Sigmoid colon (tissue), 4 donors: ENCODE measurements at regions not wholly inside any gene's neighbourhood (a gene's known extent, or its start where the extent isn't known, plus 50 kb on each side); places are given as distances from the start of the nearest gene placed in this dataset.

Experiments
- EP300 ChIP-seq, 4 donors: sonication (generic); formaldehyde crosslinking; IDR thresholded peaks; one replicate each; pipeline ENCODE4 v1.6.1; 2017; ENCODE audit warnings: antibody characterized with exemption in 4 of 4
- POLR2A ChIP-seq, 2 donors: fragments of 450-650 bp; IDR thresholded peaks; one replicate each; pipeline ENCODE4 v1.6.1; 2016; ENCODE audit warnings: antibody characterized with exemption in 2 of 2, mild to moderate bottlenecking in 2 of 2, moderate library complexity in 2 of 2
- POLR2AphosphoS5 ChIP-seq, 4 donors: sonication (generic); formaldehyde crosslinking; IDR thresholded peaks; one replicate each; pipeline ENCODE4 v1.6.1; 2017; ENCODE audit warnings: antibody characterized with exemption in 4 of 4

DNA sequence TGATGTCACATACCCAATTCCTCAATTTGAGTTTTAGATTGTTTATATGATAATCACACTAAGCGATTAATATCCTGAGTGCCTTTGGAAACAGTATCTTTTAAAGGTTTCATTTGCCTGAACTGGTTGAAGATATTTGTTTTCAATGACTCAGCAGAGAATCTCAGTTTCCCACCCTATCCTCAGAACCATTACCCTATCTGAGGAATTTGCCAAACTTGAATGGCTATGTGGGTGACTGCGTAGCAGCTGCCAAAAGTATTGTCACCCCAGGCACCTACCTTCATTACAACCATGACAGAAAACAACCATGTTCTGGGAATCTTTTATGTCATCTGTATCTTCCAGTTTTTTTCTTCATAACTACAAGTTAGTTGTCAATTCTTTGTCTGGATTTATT lies 440.1 kb upstream of the NBEA start:
- no peak for TF ChIP-seq EP300 (IDR thresholded peaks at IDR 0.05)
- no peak for TF ChIP-seq POLR2A (IDR thresholded peaks at IDR 0.05)
- TF ChIP-seq POLR2AphosphoS5 (IDR thresholded peaks at IDR 0.05) = no peak
